ENCODE measurements at regions not wholly inside any gene's neighbourhood (a gene's known extent, or its start where the extent isn't known, plus 50 kb on each side); places are given as distances from the start of the nearest gene placed in this dataset.

DNA sequence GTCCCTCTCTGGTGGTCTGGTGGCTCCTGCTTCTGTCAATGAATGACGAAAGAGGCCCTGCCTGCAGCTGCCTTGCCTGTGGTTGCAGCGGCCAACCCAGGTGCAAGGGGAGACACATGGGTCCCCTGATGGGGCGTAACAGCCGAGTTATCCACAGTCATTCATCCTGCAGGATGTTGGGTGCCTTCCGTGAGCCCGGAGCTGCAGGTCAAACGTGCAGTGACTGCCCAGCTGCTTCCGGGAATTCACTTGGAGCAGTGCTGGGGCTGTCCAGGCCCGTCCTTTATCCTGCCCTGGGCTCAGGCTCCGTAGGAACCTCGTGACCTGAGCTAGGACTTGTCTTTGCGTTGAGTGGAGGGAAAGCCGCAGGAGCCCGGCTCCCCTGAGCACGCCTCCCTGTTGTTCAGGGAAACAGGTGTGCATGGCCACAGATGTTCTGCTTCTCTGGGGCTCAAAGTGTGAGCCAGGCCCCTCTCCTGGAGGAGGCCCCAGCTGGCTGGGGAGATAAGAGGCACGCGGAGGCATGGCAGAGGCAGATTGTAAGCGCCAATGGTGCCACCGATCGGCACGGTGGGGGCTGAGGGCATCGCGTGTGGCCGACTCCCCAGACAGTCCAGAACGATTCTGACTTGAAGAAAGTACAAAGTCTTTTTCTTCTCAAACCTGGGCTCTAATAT lies 635.4 kb downstream of the BRD1 start:
- intact Hi-C loops (cut with DNase I) = no loop called here
- no peak for DNase-seq
- Histone ChIP-seq H3K36me3 (no peaks in the 10 kb centered on the region), H3K4me1 (no peaks in the 10 kb centered on the region), H3K27ac (no peak overlapping the region), H3K9me3 (no peaks in the 10 kb centered on the region), H3K27me3 (peaks cover 0 to 16% (median 0%) of the 10 kb centered on the region in 4 donors), H3K4me3 (no peak overlapping the region)
- TF ChIP-seq, protein P1, sequence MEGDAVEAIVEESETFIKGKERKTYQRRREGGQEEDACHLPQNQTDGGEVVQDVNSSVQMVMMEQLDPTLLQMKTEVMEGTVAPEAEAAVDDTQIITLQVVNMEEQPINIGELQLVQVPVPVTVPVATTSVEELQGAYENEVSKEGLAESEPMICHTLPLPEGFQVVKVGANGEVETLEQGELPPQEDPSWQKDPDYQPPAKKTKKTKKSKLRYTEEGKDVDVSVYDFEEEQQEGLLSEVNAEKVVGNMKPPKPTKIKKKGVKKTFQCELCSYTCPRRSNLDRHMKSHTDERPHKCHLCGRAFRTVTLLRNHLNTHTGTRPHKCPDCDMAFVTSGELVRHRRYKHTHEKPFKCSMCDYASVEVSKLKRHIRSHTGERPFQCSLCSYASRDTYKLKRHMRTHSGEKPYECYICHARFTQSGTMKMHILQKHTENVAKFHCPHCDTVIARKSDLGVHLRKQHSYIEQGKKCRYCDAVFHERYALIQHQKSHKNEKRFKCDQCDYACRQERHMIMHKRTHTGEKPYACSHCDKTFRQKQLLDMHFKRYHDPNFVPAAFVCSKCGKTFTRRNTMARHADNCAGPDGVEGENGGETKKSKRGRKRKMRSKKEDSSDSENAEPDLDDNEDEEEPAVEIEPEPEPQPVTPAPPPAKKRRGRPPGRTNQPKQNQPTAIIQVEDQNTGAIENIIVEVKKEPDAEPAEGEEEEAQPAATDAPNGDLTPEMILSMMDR (IDR thresholded peaks at IDR 0.05) = no peak
- no peak for TF ChIP-seq POLR2A (IDR thresholded peaks at IDR 0.05)
- 66 to 75% methylated on average over 14 to 16 of the region's 25 CpGs for WGBS, 2 donors

DNA sequence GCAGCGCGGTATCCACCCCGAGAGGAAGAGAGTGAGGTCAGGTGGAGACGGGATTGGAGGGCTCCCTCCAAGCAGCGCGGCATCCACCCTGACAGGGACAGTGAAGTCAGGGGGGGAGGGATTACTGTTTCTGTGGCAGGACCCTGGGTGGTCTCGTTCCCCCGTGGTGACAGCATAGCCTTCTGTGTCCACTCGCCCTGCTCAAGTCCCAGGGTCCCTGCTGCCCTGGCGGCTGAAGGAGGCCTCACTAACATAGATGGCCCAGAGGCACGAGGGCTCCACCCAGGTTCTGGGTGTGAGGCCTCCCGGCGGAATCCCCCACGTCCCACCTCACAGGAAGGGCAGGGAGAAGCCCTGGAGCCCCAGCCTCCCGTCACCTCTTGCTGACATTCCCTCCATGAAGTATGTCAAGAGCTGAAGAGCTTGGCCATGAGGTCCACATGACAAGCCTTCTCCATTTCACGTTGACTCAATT lies 636.1 kb downstream of the BRD1 start:
- Histone ChIP-seq H3K9me3 (no peaks in the 10 kb centered on the region), H3K36me3 (no peaks in the 10 kb centered on the region), H3K27me3 (peaks cover 0 to 10% (median 0%) of the 10 kb centered on the region in 4 donors), H3K4me1 (no peaks in the 10 kb centered on the region), H3K27ac (no peak overlapping the region), H3K4me3 (no peak overlapping the region)
- intact Hi-C loops (cut with DNase I) = no loop called here
- WGBS, 2 donors = 66 to 86% methylated on average over 8 to 10 of the region's 16 CpGs
- DNase-seq = no peak
- TF ChIP-seq POLR2A (IDR thresholded peaks at IDR 0.05) = no peak
- TF ChIP-seq, protein P1 (IDR thresholded peaks at IDR 0.05) = no peak

DNA sequence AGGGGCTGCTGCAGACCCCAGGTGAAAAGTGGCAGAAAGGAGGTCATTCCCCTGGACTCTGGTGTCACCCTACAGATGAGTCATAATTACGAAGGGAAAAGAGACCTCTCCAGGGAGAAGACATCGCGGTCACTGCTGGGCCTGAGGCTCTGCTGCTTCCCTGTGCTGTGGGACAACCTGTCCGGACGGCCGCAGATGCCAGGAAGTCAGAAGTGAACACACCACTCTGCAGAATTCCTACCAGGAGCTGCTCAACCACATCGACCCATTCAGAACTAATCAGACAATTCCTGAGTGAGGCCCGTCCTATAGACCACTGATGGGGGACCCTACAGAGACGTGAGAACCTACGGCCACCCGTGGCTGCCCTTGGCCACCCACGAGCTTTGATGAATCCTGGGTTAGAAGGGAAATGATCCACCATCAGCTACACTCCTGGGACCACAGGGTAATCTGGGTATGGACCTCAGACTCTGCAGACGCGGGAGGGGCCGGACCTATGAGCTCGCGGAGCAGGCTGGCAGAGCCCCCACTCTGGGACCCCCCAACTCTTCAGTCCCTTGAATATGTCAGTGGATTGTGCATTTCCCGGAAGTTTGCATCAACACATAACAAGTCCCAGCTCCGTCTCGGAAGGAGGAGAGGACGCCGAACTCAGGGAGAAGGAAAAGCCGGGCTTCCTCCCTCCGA lies 636.7 kb downstream of the BRD1 start:
- Histone ChIP-seq H3K27ac (no peak overlapping the region), H3K27me3 (peaks cover 0 to 14% (median 0%) of the 10 kb centered on the region in 4 donors), H3K9me3 (no peaks in the 10 kb centered on the region), H3K4me1 (no peaks in the 10 kb centered on the region), H3K4me3 (no peak overlapping the region), H3K36me3 (no peaks in the 10 kb centered on the region)
- intact Hi-C loops (cut with DNase I) = no loop called here
- 83 to 84% methylated on average over 9 to 21 of the region's 24 CpGs for WGBS, 2 donors
- no peak for DNase-seq
- no peak for TF ChIP-seq POLR2A (IDR thresholded peaks at IDR 0.05)
- TF ChIP-seq, protein P1 (IDR thresholded peaks at IDR 0.05) = no peak

DNA sequence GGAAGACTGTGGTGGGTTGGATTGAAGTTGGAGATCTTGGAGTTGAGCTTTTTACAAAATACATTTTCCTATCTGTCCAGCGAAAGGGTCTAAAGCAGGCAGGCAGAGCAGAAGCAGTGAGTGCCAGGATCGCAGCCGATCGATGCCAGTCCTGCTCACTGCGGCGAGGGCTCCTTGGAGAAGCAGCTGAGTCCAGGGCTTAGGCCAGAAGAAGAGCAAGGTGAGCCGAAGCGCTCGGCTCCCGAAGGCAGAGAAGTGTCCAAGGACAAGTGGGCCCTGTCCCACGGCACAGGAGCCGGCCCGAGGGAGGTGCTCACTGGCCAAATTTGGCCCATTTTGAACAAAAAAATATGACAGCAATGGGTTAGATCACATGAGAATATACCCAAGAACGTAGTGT lies 637.8 kb downstream of the BRD1 start:
- intact Hi-C loops (cut with DNase I) = no loop called here
- TF ChIP-seq, protein P1 (IDR thresholded peaks at IDR 0.05) = no peak
- no peak for TF ChIP-seq POLR2A (IDR thresholded peaks at IDR 0.05)
- H3K9me3 ChIP-seq = no peaks in the 10 kb centered on the region
- H3K36me3 ChIP-seq = no peaks in the 10 kb centered on the region
- no peak overlapping the region for H3K4me3 ChIP-seq
- H3K27me3 ChIP-seq = peaks cover 0 to 21% (median 0%) of the 10 kb centered on the region in 4 donors
- H3K4me1 ChIP-seq = no peaks in the 10 kb centered on the region
- WGBS, 2 donors = 80 to 83% methylated on average over 12 to 14 of the region's 14 CpGs
- DNase-seq = no peak
- no peak overlapping the region for H3K27ac ChIP-seq

DNA sequence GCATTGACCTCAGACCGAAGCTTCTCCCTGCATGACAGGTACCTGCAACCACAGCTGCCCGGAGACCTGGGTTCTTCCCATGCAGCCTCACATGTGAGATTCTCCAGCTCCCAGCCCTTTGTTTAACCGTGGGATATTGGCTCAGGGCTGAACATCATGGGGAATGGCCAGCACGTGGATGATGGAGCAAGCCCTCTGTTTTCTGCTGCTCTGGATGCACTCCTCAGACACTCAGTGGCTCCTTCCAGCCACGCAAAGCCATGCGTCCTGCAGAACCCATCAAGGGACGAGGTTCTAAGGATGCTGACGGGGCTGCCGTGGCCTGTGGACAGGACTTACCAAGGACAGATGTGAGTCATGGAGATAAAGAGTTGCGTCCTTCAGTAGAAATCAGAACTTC lies 639.1 kb downstream of the BRD1 start:
- intact Hi-C loops (cut with DNase I) = no loop called here
- H3K36me3 ChIP-seq = no peaks in the 10 kb centered on the region
- TF ChIP-seq POLR2A (IDR thresholded peaks at IDR 0.05) = no peak
- TF ChIP-seq, protein P1 (IDR thresholded peaks at IDR 0.05) = no peak
- no peaks in the 10 kb centered on the region for H3K9me3 ChIP-seq
- whole genome bisulfite sequencing, 2 donors = 79 to 91% methylated on average over 4 to 7 of the region's 10 CpGs
- no peak overlapping the region for H3K27ac ChIP-seq
- peaks cover 0 to 29% (median 0%) of the 10 kb centered on the region in 4 donors for H3K27me3 ChIP-seq
- no peak for DNase-seq
- H3K4me3 ChIP-seq = no peak overlapping the region
- H3K4me1 ChIP-seq = no peaks in the 10 kb centered on the region

All from esophagus squamous epithelium (tissue), 5 donors.